Transverse colon (tissue), 4 donors: ENCODE measurements at regions not wholly inside any gene's neighbourhood (a gene's known extent, or its start where the extent isn't known, plus 50 kb on each side); places are given as distances from the start of the nearest gene placed in this dataset.

ENCODE experiments used
- CTCF ChIP-seq, 5 experiments: fragments of 200-600 bp in 3 of 5; fragments of 450-650 bp in 2 of 5; sonication (generic) in 3 of 5; IDR thresholded peaks; 1 replicate in 2 of 5; 2 replicates in 3 of 5; pipeline ENCODE4 v1.5.1; 2016 to 2017; ENCODE audit warnings: antibody characterized with exemption in 5 of 5, inconsistent platforms in 3 of 5, mild to moderate bottlenecking in 2 of 5, moderate library complexity in 1 of 5
- POLR2A ChIP-seq: fragments of 450-650 bp; IDR thresholded peaks from one replicate; pipeline ENCODE4 v1.6.1; 2016; ENCODE audit warnings: antibody characterized with exemption, mild to moderate bottlenecking, moderate library complexity
- POLR2AphosphoS5 ChIP-seq, 3 donors: sonication (generic); formaldehyde crosslinking; IDR thresholded peaks; one replicate each; pipeline ENCODE4 v1.6.1; 2016; ENCODE audit warnings: antibody characterized with exemption in 3 of 3

GRCh38 chr1:212229654-212230053, 55.6 kb upstream of the PPP2R5A start:
- TF ChIP-seq CTCF (IDR thresholded peaks at IDR 0.05): no peak
- no peak for TF ChIP-seq POLR2AphosphoS5 (IDR thresholded peaks at IDR 0.05)
- TF ChIP-seq POLR2A: no peak
